ENCODE measurements at regions not wholly inside any gene's neighbourhood (a gene's known extent, or its start where the extent isn't known, plus 50 kb on each side); places are given as distances from the start of the nearest gene placed in this dataset.

DNA sequence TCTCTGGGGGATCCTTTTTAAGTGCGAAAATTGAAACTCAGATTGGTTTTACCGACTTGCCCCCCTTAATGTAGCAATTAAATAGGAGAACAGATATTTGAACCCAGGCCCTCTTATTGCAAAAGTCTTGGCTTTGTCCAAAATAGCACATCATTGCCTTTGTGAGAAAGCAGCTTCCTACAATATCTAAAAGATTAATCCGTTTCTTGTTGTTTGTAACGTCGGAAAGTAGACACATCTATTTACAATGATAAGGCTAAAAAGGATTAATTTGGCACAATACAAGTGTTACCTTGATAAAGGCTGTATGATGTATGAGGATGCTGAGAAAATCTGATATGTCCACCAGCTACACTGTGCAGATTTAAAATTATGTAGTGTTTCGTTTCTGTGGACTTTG is 108.7 kb upstream of the SLC10A2 start:
- DNase-seq (ENCODE audit: low read depth in 2 of 2), result no peak

DNA sequence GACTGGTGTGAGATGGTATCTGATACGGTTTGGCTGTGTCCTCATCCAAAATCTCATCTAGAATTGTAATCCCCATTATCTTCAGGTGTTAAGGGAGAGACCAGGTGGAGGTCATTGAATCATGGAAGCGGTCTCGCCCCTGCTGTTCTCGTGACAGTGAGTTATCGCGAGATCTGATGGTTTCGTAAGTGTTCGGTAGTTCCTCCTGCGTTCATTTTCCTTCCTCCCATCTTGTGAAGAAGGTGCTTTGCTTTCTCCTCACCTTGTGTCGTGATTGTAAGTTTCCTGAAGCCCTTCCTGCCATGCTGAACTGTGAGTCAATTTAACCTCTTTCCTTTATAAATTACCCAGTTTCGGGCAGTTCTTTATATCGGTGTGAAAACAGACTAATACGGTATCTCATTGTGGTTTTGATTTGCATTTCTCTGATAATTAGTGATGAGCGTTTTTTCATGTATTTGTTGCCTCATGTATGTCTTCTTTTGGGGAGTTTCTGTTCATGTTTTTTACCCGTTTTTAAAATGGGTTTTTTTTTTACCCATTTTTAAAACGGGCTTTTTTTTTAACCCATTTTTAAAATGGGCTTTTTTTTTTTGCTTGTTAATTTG is 102.8 kb upstream of the SLC10A2 start:
- DNase-seq (ENCODE audit: low read depth in 2 of 2), result no peak

DNA sequence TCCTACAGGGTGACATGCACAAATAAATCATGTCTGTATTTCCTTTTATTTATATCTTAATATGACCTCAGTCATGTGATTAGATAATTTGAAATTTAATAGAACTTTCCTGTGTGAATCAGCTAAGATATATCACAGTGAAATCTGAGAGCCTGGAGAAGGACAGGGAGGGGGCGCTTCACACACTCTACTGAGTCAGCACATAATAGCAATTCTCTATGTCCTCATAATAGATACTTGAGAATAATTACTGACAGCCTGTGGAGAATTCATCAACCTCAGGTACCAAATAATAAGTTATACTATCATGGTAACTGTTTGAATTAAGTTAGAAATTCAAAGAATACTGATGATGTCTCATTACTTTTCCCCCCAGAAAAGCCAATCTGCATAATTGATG is 98.0 kb upstream of the SLC10A2 start:
- DNase-seq (ENCODE audit: low read depth in 2 of 2), result no peak

GRCh38 chr13:103161476-103161875 is 95.3 kb upstream of the SLC10A2 start:
- DNase-seq (ENCODE audit: low read depth in 2 of 2), result no peak

DNA sequence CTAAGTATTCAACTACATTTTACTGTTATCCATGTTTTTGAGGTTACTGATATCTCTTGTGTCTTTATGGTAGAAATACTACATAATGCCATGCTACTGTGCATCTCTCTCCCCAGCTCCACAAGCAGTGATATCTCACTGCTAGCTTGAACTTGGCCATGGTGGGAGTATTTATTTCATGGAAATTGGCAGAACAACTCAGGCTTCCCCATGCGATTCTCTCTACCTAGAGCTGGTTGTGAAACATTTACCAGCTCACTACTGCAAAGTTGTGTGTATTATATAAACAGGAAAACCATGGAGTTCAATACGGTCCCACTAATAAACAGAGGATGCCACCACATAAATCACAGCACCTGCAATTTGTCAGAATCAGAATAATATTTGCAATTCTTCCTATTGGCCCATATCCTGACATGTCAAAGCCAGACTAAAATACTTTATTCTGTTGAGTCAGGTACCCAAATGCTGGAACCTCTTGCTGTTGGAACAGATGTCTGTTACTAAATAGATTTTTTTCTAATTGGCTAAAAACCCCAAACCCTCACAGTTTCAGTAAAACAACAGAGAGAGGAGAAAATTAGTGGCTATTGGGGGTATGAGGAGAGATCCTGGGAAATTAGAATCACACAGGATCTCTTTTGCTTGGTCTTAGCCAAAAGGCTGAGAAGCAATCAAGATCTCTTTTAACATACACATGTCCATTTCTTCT is 91.4 kb upstream of the SLC10A2 start:
- DNase-seq (ENCODE audit: low read depth in 2 of 2), result no peak

DNA sequence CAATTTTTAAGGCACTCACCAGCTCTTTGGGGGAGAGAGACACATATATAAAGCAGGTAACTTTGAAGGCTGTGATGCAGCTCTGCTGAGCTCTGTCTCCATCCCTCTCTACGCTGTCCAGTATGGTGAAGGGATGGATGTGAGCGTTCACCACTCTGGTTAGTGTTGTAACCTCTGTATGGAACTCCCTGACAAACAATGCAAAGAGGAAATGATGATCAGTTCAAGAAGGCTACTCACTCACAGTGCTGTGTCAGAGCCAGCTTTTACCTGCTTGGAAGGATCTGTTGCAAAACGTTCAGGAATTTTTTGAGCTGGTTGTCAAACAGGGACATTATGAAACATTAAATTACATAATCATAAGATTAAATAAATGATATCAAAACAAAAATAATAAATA is 90.8 kb upstream of the SLC10A2 start:
- DNase-seq (ENCODE audit: low read depth in 2 of 2), result no peak

DNA sequence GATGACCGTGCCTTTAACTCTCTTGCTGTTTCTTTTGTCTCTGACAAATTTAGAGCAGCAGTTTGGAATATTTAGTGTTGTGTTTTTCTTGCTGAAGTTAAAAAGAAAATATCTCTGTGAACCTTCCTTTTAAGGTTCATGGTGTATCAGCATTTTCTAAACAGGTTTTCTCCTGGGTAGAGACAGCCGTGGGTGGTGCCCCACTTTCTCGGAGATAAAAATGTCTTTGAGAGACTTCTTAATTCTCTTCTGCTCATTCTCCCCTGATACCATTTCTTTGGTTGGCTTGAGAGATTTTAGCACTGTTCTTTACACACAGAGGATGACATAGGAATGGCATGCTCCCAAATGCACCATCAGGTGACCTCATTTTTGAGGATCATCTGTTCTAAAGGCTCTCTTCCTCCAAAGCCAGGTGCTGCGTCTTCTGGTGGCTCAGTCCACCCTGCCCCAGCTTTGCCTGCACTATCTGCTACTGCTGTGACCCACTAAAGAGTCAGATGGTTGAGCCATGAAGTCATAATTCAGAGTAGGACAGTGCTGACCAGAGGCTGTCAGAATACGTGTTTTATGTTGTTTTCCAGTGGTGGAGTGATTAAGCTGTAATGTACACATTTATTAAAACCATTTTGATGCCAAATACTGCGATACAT is 90.3 kb upstream of the SLC10A2 start:
- no peak for DNase-seq (ENCODE audit: low read depth in 2 of 2)

DNA sequence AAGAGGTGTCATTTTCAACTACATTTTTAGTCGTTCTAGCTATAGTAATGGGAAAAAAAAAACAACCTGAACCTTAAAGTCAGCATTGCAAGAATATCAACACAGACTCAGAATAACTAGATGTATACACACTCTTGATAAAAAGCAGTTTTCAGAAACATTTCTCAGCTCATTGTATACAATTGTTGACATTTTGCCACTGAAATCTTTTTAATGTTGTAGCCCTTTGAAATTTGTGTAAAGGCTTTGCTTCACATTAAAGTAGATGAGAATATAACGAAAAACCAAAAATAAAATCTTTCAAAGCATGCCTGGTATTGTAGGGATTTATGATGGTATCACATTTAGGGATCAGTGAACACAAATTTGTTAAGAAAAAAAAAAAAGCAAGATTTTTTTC is 87.2 kb upstream of the SLC10A2 start:
- DNase-seq (ENCODE audit: low read depth in 2 of 2), result no peak

- no peak for DNase-seq (ENCODE audit: low read depth in 2 of 2)
Observed at GRCh38 chr13:103147961-103148360, 81.7 kb upstream of the SLC10A2 start.

- no peak for DNase-seq (ENCODE audit: low read depth in 2 of 2)
Observed at GRCh38 chr13:103145442-103145841, 79.2 kb upstream of the SLC10A2 start.

DNA sequence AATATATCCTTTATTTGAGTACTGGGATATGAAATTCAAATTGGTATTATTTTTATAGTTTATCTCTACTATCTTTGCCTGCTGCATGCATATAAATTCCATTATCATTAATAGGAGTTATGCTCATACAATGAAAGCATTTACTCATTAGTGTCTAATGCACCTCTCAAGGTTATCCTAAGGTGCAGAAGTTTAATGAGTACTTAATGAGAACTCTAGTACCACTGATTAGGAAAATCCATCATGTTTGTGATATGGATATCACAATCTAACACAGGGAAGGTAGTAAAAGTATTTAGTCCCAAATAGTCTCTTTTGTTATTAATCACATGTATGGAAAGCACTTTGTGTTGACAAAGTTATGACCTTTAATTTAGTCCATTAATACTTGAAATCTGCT is 77.2 kb upstream of the SLC10A2 start:
- DNase-seq (ENCODE audit: low read depth in 2 of 2), result no peak

- DNase-seq (ENCODE audit: low read depth in 2 of 2), result no peak
Observed at GRCh38 chr13:103142151-103142550, 75.9 kb upstream of the SLC10A2 start.

DNA sequence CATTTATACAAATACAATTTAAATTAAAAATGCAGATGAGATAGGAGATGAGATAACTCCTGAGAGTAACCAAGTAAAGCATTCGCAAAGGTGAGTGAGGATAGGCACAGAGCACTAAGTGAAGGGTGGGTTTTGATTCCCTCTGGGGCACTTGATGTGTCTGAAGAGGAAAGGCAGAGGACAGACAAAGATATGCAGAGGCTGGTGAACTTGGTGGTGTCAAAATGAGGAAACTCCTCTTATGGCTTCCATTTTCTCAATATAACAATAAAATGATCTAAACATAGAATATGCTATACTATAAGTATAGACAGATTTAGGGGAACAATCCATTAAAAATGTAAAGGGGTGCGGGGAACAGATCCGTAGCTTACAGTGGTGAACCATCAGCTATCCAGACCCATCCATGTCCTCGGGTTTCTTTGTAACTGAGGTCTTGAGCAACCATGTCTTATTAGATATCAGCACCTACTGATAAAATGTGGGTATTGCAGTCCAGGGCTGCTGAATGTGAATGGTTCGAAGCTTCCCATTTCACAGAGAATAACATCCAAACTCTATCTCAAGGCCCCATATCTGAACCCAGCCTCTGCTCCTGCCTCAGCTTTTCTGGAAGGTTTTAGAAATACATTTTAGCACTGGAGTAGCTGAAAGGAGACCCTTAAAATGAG is 73.9 kb upstream of the SLC10A2 start:
- no peak for DNase-seq (ENCODE audit: low read depth in 2 of 2)

DNA sequence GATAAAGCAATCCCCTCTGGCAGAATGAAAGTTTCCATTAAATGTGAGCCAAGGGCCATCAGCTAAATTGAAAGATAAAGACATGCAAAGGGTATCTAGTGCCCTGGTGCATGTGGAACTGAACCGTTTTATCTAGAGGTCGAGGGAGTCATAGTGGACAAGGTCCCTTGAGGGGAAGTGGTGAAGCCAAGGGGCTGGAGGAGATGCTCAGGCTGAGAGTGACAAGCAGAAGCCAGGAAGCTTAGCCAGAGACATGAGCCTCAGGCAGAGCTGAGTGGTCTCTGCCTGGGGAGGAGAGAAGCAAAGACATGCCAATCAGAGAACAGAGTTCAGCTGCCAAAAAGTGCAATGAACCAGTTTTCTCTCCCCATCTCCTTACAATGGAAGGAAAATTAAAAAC is 68.1 kb upstream of the SLC10A2 start:
- DNase-seq (ENCODE audit: low read depth in 2 of 2), result no peak

DNA sequence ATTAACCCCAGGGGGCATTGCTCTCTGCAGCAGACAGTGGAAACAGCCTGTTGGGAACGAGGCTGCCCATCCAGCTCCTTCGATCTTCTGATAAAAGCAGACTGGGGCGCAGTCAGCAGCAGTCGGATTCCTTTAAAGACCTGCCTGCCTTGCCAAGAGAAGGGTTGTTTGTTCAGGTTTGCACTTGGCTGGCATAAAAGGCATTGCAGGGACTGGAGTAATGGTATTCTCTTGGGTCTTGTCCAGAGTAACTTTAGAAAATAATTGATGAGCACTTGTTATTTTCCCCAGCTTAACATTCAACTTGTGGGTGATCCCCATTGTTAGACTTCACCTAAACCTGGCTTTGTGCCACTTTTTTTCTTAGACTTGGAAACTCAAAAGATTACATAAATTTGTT is 67.3 kb upstream of the SLC10A2 start:
- DNase-seq (ENCODE audit: low read depth in 2 of 2), result no peak

DNA sequence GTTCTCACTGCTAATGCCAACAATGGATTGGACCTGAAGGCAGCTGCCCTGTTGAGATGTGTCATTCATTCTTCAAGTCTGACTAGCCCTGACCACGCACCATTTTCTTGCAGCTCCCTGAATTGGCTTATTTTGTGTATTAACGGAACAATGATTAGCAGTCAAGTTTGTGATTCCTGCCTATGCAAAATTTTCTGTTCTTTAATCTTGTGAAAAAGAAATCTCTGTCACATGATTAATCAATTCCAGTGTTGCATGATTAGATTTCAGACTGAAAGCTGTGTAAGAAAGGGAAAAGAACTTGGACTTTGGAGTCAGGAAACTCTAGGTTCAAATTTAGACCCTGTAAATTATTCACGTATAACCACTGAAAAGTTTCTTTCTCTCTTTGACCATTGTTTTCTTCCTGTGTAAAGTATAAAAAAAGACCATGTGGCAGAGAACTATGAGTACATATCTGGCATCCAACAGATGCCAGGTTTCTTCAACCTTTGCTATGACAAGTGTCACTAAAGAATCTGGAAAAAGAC is 64.5 kb upstream of the SLC10A2 start:
- DNase-seq (ENCODE audit: low read depth in 2 of 2), result no peak

- no peak for DNase-seq (ENCODE audit: low read depth in 2 of 2)
Observed at GRCh38 chr13:103130146-103130545, 63.9 kb upstream of the SLC10A2 start.

Data from stimulated activated CD8-positive, alpha-beta memory T cell treated with anti-CD3 and anti-CD28 coated beads, Interleukin-15, amount 100 ng/mL, for 4 hours (primary cell).